GM19025 (cell line): ENCODE measurements at regions not wholly inside any gene's neighbourhood (a gene's known extent, or its start where the extent isn't known, plus 50 kb on each side); places are given as distances from the start of the nearest gene placed in this dataset.

Experiments
- ATAC-seq: cut with Tn5 transposase; IDR thresholded peaks from one replicate; pipeline ENCODE4 v1.9.1; 2021; ENCODE audit warnings: mild to moderate bottlenecking, low read depth, moderate library complexity; ENCODE audit not compliant: unreplicated experiment

DNA sequence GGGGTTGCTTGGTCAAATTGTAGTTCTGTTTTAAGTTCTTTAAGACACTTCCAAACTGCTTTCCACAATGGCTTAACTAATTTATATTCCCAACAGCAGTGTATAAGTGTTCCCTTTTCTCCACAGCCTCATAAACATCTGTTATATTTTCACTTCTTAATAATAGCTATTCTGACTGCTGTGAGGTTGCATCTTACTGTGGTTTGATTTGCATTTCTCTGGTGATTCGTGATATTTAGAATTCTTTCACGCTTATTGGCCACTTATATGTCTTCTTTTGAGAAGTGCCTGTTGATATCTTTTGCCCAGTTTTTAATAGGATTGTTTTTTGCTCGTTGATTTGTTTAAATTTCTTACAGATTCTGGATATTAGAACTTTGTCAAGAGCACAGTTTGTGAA, 278.6 kb upstream of the ITM2A start:
- peak; percentile 72 for ATAC-seq

DNA sequence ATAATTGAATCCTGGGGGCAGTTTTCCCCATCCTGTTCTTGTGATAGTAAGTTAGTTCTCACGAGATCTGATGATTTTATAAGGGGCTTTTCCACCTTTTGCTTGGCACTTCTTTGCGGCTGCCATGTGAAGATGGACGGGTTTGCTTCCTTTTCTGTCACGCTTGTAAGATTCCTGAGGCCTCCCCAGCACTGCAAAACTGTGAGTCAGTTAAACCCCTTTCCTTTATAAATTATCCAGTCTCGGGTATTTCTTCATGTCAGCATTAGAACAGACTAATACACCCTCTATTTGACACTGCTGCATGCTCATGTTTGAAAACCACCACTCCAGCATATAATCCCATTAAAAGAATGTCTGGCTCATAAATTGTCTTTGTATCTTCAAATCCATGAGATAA, 264.4 kb upstream of the ITM2A start:
- no peak for ATAC-seq

DNA sequence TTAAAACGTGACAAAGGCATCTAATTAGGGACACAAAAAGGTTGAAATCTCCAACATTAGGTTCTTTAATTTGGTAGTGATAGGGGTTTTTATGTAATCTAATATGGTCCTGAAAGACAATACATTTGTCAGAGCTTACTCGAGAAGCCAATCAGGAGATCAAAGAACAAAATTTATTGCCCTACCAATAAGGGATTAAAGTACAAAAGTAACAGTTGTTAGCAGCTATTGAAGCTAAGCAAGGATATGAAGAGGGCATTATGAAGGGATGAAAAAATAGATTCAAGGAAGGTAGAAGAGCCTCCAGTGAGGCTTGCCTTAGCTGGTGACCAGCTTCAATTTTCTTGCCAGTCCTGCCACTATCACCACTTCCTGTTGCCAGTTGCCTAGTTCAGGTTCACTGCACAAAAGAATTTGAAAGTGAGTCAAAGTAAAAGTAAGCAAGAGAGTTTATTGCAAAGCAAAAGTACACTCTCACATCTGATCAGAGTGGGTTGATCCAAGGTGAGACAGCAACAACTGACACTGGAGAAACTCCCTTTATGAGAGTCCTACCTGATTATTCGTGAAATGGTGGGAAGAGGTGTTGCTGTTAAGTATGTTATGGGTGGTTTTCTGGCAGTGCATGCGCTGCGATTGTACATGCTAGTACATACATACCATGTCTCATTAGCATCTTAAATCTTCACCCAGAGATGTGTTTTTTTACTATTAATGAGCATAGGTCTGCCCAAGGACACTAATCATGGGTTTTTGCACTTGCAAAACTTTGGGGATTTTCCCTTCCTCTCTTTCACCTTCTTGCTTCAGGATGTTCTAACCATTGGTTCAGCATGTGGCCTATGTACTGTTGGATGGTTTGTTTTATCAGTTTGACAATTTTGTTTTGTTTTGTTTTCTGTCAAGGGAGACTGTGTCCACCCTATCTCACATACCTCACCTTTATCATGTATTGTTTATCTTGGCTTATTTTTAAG, 263.2 kb upstream of the ITM2A start:
- ATAC-seq: peak; percentile 77

DNA sequence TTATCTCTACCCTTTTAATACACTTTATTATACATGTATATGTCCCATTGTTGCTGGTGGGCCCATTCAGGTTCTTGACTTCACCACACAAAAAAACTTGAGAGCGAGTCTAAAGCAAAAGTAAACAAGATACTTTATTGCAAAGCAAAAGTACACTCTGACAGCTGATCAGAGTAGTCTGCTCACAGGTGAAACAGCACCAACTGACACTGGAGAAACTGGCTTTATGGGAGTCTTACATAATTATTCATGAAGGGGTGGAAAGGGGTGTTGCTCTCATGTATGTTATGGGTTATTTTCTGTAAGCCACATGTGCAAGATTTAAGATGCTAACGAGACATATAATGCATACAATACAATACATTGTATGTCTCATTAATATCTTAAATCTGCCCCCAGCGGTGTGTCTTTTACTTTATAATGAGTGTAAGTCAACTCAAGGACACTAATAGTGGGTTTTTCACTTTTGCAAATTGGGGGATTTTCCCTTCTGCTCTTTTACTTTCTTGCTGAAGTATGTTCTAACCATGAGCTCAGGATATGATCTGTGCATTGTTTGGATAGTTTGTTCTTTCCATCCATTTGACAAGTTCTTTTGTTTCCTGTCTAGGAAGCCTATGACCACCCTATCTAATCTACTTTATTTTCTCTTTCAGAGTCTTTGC, 256.1 kb upstream of the ITM2A start:
- no peak for ATAC-seq

DNA sequence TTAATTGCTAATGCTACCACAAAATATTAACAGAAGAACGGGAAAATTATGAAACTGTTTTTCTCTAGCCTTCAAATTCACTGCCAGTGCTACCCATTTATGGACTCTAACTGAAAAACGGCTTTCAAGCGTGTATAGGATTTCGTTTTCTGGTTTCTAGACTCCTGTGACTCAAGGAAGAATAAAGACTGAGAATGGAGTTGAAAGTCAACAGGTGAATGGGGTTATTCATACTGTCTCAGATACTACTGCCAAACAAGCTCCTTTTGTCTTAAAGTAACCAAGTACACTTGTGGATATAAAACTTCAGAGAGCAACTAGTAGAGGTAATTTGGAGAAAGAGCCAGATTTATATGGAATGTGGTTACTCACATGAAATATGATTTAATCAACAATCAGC, 251.1 kb upstream of the ITM2A start:
- no peak for ATAC-seq

DNA sequence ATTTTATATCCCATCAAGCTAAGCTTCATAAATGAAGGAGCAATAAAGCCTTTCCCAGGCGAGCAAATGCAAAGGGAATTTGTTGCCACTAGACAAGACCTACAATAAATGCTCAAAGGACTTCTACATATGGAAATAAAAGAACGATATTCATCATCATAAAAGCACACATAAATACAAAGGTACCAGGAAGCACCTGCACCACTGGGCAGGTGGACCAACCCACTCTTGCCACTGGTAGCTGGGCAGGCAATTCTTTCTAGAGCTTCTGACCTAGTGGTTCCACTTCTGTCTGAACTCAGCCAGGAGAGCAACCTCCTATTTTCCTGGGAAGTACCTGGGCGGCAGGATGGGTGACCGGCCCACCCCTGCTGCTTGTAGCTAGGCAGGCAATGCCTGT, 237.2 kb upstream of the ITM2A start:
- no peak for ATAC-seq

DNA sequence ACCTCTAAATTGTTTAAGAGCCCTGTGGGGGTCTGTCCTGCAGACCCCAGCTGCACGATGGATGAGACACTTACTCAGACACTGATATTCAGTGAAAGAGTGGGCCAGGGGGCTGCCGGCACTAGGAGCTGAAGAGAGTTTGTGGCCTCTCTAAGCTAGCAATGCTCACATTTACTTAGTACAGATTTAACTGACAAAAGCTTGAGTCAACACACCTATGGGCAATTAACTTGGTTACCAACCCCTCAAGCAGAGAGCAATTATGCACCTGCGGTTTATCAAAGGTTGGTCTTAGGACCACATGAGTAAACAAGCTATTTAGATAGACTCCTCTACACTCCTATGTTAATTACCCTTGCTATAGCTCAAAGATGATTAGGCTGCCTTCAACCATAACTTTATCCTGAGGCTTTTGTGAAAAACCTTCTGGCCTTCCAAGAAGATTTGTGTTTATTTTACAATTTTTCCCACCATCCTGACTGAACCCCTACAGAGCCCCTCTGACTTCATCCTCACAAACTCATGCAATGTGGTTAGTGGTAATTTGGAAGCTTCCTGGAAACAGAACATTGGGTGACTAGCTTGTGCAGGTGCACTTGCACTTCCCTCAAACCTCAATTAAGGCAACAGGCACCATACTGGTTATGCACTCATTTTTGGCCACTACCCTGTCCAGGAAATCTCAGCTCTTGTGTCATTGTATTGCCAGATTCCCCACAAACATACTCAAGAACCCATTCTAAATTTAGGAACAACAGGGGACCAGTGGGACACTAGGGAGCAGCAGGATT, 234.4 kb upstream of the ITM2A start:
- no peak for ATAC-seq

DNA sequence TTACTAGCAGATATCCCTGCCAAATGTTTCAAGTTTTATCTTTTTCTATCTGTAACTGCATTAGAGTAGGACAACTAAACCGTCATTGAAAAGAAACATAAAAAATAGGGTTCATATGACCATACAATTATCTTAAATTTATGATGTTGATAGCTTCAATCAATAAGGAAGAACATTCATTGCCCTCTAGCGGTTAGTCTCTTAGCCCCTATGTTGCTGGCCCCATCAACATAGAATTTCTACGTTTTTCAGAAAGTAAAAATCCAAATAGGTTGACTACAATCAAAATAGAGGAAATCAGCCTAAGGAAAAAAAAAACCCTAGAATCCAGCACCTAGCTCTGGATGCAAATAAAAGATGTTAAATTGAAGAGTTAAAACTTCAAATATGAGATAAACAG, 225.1 kb upstream of the ITM2A start:
- ATAC-seq: no peak

DNA sequence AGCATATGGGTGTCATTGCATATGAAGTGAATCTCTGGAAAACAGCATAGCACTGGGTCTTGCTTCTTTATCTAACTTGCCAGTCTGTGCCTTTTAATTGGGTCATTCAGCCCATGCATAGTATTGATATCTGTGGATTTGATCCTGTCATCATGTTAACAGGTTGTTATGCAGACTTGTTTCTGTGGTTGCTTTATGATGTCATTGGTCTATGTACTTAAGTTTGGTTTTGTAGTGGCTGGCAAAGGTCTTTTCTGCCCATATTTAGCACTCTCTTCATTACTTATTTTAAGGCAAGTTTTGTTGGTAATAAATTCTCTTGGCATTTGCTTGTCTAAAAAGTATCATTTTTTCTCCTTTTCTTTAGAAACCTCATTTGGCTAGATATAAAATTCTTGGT, 221.1 kb upstream of the ITM2A start:
- ATAC-seq: no peak

DNA sequence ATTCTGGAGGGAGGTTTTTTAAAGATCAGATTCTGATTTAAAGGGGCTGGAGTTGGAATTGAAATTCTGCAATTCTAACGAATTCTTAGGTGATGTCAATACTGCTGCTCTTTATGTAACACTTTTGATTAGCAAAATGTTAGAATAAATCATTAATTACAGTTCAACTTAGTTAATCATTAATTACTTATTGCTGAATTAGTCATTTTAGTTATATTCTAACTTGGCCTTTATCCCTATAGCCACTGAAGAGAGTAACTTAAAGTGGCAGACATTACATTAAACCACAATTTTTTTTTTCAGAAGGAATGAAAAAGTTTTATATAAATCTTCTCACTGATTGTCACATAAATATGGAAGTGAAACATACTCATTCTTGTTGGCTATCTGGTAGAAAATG, 206.6 kb upstream of the ITM2A start:
- ATAC-seq: no peak

DNA sequence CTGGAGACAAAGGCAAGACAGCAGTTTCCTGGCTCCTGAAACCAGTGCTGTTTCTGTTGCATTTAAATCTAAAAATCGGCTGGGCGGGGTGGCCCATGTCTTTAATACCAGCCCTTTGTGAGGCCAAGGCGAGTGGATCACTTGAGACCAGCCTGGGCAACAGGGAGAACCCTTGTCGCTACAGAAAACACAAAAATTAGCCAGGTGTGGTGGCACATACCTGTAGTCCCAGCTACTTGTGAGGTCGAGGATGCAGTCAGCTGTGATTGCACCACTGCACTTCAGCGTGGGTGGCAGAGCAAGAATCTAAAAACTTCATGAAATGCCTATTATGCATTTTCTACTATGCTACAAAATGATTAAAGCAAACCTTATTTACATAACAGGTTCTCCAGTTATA, 205.4 kb upstream of the ITM2A start:
- no peak for ATAC-seq

DNA sequence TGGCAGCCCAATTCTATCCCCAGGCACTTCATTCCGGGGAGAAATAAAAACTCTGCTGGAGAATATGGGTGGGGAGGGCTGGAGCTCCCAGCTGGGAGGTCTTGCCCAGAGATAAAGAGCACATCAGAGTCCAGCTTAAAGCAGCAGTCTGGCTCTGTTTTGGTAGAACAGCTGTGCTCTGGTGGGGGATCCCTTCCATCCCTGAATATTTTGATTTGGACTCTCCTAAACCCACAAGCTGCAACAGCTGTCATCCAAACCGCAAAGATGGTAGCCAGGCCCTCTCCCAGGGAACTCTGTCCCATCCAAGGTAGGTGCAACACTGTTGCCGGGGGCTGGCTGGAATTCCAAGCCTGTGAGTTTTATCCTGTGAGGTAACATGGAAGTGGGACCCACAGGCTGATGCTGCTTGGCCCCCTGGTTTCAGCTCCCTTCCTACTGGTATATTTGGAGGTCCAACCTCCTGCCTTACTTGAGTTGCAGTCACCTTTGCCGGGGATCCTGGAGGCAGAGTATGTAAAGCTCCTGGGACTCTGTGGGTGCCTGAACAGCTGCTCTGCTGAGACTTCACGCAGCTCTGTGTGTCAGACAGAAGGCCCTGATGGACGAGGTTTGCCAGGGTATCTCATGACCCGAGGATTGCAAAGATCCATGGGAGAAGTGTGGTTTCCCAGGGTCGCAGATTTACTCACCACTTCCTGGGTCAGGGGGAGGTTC, 203.5 kb upstream of the ITM2A start:
- no peak for ATAC-seq

DNA sequence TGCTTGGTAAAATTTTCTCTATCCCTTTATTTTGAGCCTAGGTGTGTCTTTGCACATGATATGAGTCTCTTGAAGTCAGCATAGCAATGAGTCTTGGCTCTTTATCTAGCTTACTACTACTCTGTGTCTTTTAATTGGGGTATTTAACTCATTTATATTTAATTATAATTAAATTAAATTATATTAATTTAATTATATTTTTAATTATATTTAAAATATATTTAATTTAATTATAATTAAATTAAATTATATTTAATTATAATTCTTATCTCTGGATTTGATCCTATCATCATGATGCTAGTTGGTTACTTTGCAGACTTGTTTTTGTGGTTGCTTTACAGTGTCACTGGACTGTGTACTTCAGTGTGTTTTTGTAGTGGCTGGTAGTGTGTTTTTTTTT, 201.2 kb upstream of the ITM2A start:
- ATAC-seq: no peak

DNA sequence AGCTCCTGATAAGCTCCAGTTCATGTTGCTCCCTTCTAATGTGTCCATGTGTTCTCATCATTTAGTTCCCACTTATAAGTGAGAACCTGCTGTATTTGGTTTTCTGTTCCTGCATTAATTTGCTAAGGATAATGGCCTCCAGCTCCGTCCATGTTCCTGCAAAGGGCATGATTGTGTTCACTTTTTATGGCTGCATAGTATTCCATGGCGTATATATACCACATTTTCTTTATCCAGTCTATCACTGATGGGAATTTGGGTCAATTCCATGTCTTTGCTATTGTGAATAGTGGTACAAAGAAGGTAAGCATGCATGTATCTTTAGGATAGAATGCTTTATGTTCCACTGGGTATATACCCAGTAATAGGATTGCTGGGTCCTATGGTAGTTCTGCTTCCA, 197.2 kb upstream of the ITM2A start:
- no peak for ATAC-seq

DNA sequence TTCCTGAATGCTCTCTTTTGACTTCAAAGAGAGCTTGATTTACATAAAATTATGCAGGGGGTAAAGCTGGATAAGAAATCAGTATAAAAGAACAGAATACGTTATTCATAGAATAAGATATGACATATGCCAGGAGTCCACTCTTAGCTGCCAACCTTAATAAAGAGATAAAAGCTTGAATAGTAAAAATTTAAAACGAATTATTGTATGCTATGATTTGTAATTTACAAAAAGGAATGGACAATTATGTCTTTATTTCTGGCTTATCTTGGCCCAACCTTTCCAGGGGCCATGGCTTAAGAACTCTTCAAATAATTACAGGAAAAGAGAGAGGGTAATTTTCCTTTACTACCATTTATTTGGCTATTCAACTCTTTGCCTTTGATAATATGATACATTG, 192.2 kb upstream of the ITM2A start:
- no peak for ATAC-seq

DNA sequence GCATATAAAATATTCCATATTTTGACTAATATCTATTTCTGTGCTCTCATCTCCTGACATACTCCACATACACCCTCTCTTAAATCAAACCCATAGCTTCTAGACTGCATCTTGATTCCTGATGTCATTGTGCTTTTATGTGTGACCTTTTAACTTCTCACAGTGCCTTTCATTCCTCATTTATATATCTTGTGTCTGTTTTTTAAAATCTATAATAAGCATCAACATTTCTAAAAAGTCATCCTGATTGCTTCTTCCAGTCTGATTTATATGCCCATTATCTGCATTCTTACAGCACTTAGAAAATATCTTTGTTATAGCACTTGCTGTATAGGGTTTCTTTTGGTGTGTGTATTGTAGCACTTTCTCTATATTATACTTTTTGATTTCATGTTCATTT, 190.1 kb upstream of the ITM2A start:
- no peak for ATAC-seq

DNA sequence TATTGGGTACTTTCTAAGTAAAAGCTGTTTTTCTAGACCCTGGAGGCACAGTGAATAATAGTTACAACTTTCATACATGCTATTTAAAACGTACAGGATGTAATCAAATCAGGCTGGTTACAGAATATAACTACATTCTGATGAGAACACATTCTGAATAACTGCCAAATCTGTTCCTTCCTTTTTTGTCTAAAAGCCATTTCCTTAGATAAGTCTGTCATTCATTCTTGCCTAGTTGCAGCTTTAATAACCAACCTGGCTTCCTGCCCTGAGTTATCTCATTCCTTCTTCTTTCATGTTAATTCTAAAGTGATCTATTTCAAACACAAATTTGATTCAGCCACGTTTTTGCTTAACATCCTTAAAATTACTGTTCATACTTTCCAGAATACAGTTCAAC, 189.7 kb upstream of the ITM2A start:
- ATAC-seq: no peak

DNA sequence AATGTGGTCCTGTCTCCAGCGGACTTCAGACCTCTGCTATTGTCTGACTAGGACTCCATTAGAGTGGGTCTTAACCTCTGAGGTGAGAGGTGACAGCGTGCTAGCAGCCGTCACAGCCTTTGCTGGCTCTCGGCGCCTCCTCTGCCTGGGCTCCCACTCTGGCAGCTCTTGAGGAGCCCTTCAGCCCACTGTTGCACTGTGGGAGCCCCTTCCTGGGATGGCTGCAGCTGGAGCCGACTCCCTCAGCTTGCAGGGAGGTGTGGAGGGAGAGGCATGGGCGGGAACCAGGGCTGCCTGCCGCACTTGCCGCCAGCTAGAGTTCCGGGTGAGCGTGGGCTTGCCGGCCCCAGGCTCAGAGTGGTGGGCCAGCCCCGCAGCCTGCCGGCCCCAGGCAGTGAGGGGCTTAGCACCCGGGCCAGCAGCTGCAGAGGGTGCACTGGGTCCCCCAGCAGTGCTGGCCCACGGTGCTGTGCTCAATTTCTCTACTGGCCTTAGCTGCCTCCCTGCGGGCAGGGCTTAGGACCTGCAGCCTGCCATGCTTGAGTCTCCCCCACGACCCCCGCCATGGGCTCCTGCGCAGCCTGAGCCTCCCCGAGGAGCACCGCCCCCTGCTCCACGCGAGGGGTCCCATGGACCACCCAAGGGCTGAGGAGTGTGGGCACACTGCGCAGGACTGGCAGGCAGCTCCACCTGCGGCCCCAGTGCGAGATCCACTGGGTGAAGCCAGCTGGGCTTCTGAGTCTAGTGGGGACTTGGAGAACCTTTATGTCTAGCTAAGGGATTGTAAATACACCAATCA, 163.4 kb upstream of the ITM2A start:
- no peak for ATAC-seq

DNA sequence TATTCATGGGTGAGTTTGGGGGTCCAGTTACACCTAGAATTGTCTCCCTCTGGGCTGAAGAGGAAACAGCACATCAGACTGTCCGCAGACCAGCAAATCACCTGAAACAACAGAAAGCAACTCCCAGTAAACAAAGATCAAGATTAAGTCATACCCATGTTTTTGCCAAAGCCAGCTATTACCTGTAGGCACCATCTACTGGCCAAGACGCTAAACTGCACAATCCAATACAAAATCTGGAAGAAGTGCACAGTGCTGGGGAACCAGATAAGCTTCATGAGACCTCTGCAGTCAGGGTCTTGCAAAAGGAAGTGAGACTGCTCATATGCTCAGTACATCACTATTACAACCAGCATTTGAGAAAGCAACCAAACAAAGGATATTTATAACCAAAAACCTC, 157.5 kb upstream of the ITM2A start:
- no peak for ATAC-seq

DNA sequence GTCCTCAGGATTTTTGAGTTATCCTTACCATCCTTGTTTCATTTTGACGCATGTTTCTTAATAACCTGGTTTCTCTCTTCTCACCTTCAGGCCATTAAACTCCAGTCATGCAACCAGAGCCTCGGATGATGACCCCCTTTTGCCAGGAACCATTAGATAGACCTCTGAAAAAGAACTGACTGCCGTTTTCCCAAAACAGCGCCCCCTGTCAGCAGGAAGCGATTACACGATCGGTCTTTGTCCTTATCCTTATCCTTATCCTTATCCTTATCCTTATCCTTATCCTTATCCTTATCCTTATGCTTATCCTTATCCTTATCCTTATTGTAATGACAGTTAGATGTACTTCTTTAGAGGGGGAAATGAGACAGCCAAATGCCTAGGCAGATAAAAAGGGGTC, 148.4 kb upstream of the ITM2A start:
- ATAC-seq: no peak
